Heart left ventricle (tissue), 16 donors: ENCODE measurements at regions not wholly inside any gene's neighbourhood (a gene's known extent, or its start where the extent isn't known, plus 50 kb on each side); places are given as distances from the start of the nearest gene placed in this dataset.

Experiments used
- ATAC-seq, 4 donors: fragments of 200-7000 bp; cut with Tn5 transposase; one replicate each; pipeline ENCODE4 v1.9.1; 2020 to 2022; ENCODE audit warnings: moderate library complexity in 4 of 4, mild to moderate bottlenecking in 3 of 4, moderate number of reproducible peaks in 1 of 4
- DNase-seq, 5 donors: peaks; one replicate each; pipeline ENCODE4 v3.0.0-alpha.2; 2020
- H3K27ac ChIP-seq, 12 donors: fragments of 200-600 bp; sonication (generic) in 4 of 12; one replicate each; pipeline versions ENCODE4 v1.5.0 to v1.8.0; 2016 to 2022; ENCODE audit warnings: mild to moderate bottlenecking in 2 of 12
- H3K27me3 ChIP-seq, 9 donors: fragments of 200-600 bp; sonication (generic) in 2 of 9; one replicate each; pipeline versions ENCODE4 v1.5.1 to v1.8.0; 2016 to 2022; ENCODE audit warnings: mild to moderate bottlenecking in 3 of 9
- H3K36me3 ChIP-seq, 9 donors: fragments of 200-600 bp; sonication (generic) in 2 of 9; one replicate each; pipeline versions ENCODE4 v1.5.0 to v1.8.0; 2018 to 2022; ENCODE audit warnings: mild to moderate bottlenecking in 2 of 9
- H3K4me1 ChIP-seq, 12 donors: fragments of 200-600 bp; sonication (generic) in 4 of 12; one replicate each; pipeline versions ENCODE4 v1.5.0 to v1.8.0; 2016 to 2022; ENCODE audit warnings: mild to moderate bottlenecking in 3 of 12
- H3K4me3 ChIP-seq, 12 donors: fragments of 200-600 bp; sonication (generic) in 4 of 12; one replicate each; pipeline versions ENCODE4 v1.5.0 to v1.8.0; 2017 to 2022; ENCODE audit warnings: mild to moderate bottlenecking in 9 of 12, moderate library complexity in 4 of 12
- H3K9me3 ChIP-seq, 12 donors: fragments of 200-600 bp; sonication (generic) in 4 of 12; one replicate each; pipeline versions ENCODE4 v1.5.0 to v1.8.0; 2016 to 2022; ENCODE audit warnings: mild to moderate bottlenecking in 1 of 12
- POLR2A ChIP-seq, 2 donors: fragments of 450-650 bp; IDR thresholded peaks; one replicate each; pipeline ENCODE4 v1.6.1; 2017; ENCODE audit warnings: antibody characterized with exemption in 2 of 2, mild to moderate bottlenecking in 2 of 2, moderate library complexity in 2 of 2
- WGBS, 4 donors: extraction: QIAGEN DNeasy Blood & Tissue Kit in 2 of 4; methylation state at CpG; one replicate each; pipeline versions ENCODE4 v1.1.5 to v1.1.7; 2013 to 2018; 5-methylcytosine and 5-hydroxymethylcytosine counted together
- intact Hi-C, 10 donors: fragments of 100-400 bp; cut with DNase I; formaldehyde crosslinking; loops; one replicate each; pipeline versions ENCODE4 v1.11.1 to v1.14.2; 2022
- TF ChIP-seq, protein P1 (sequence below), 12 donors: fragments of 200-600 bp; sonication (generic) in 4 of 12; IDR thresholded peaks; one replicate each; pipeline versions ENCODE4 v1.5.0 to v1.8.0; 2018 to 2022; ENCODE audit warnings: antibody characterized with exemption in 12 of 12, mild to moderate bottlenecking in 5 of 12
- donor health status: ischemic (EF 13 %, LVEDD 7.1; RV severe dilation, severe dysfunction).
- donor health status: healthy with polysubstance abuse.
- donor health status: DM: no; HTN: yes; CAD: no.
- donor health status: DM: no; HTN: no; CAD: no.
- donor health status: ischemic (EF 25% LVEDD 6.9; RV normal size, moderate dysfunction).
- donor health status: ischemic (EF 25% LVEDD 5.7; RV mildly dilated, moderate dysfunction).
- donor health status: healthy.
- donor health status: DM: yes; HTN: yes; CAD: no.
- donor health status: ischemic (EF 35%, LVEDD 5.7; RV mildly dilated, moderate dysfunction).
- donor health status: nonischemic (EF 11% LVEDD 7.7; RV severe dilation, severe dysfunction).
- donor health status: DM: yes; HTN: yes; CAD: no.
- donor health status: PGD.
- donor health status: ischemic (EF 29% LVEDD 5.4; RV normal size, mild dysfunction).
- donor health status: nonischemic (EF 23%, LVEDD 6.1; RV moderate dilation, normal function).

DNA sequence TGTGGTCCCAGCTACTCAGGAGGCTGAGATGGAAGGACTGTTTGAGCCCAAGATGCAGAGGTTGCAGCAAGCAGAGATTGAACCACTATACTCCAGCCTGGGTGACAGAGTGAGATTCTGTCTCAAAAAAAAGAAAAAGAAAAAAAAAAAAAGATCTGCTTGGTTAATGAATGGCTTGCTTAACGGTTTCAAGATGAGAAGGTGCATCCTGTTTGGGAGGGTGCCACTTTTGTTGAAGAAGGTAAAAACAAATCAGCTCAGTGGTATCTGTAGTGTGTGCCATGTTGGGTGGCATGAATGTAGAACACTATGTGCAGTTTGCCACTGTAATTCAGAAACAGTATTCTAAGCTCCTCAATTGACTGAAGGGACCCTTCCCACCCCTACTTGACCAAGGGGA, 94.9 kb upstream of the ETV3 start:
- Histone ChIP-seq H3K27me3 (peaks cover 0 to 18% (median 0%) of the 10 kb centered on the region in 9 donors), H3K9me3 (no peaks in the 10 kb centered on the region), H3K4me3 (no peak overlapping the region), H3K27ac (no peak overlapping the region), H3K4me1 (no peaks in the 10 kb centered on the region), H3K36me3 (no peaks in the 10 kb centered on the region)
- no peak for ATAC-seq
- 33 to 46% (median 41%) methylated on average over 1 of the region's 1 CpG for WGBS, 4 donors
- intact Hi-C loops, result no loop called here
- DNase-seq, result no peak
- TF ChIP-seq, protein P1, sequence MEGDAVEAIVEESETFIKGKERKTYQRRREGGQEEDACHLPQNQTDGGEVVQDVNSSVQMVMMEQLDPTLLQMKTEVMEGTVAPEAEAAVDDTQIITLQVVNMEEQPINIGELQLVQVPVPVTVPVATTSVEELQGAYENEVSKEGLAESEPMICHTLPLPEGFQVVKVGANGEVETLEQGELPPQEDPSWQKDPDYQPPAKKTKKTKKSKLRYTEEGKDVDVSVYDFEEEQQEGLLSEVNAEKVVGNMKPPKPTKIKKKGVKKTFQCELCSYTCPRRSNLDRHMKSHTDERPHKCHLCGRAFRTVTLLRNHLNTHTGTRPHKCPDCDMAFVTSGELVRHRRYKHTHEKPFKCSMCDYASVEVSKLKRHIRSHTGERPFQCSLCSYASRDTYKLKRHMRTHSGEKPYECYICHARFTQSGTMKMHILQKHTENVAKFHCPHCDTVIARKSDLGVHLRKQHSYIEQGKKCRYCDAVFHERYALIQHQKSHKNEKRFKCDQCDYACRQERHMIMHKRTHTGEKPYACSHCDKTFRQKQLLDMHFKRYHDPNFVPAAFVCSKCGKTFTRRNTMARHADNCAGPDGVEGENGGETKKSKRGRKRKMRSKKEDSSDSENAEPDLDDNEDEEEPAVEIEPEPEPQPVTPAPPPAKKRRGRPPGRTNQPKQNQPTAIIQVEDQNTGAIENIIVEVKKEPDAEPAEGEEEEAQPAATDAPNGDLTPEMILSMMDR (IDR thresholded peaks at IDR 0.05), result no peak
- TF ChIP-seq POLR2A (IDR thresholded peaks at IDR 0.05), result no peak

DNA sequence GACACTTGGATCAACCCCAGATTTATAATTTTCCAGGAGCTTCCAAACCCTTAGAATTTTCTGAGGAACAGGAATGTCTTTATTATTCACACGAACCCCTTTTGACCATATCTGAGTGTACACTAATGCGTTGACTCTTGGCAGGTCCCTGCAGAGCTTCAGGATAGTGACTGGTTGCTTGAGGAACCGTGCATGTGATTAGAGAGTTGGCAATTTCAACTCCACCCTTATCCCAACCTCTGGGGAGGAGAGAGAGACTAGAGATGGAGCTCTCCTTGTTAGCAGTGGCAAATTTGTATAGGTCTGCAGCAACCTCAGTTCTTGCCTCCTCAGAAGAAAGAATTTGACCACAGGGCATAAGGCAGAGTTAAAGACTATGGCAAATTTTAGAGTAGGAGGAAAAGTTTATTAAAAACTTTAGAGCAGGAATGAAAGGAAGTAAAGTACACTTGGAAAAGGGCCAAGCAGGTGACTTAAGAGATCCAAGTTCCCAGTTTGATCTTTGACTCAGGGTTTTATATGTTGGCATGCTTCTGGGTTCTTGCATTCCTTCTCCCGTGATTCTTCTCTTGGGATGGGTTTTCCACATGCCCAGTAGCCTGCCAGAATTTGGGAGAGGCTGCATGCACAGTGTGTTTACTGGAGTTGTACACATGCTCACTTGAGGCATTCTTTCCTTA, 93.8 kb upstream of the ETV3 start:
- WGBS, 4 donors, result 58 to 69% (median 65%) methylated on average over 4 of the region's 4 CpGs
- ATAC-seq (no peak), DNase-seq (no peak)
- TF ChIP-seq, protein P1 (IDR thresholded peaks at IDR 0.05), result no peak
- TF ChIP-seq POLR2A (IDR thresholded peaks at IDR 0.05), result no peak
- Histone ChIP-seq H3K27me3 (peaks cover 0 to 8% (median 0%) of the 10 kb centered on the region in 9 donors), H3K36me3 (no peaks in the 10 kb centered on the region), H3K9me3 (no peaks in the 10 kb centered on the region), H3K4me1 (no peaks in the 10 kb centered on the region), H3K27ac (no peak overlapping the region), H3K4me3 (no peak overlapping the region)
- intact Hi-C loops, result no loop called here

DNA sequence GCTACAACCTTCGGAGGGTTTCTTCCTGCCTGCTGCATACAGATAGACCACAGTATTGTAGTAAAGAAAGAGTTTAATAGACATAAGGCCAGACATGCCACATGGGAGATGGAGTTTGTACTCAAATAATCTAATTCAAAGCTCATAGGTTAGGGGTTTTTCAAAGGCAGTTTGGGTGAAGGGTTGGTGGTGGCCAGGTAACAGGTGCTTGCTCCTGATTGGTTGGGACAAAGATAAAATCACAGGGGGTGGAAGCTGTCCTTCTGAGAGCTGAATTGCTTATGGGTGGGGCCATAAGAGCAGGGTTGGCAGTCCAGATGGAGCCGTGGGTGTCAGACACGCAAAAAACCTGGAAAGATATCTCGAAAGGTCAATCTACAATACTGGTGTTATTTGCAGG, 92.3 kb upstream of the ETV3 start:
- DNase-seq, result no peak
- ATAC-seq, result no peak
- intact Hi-C loops, result no loop called here

DNA sequence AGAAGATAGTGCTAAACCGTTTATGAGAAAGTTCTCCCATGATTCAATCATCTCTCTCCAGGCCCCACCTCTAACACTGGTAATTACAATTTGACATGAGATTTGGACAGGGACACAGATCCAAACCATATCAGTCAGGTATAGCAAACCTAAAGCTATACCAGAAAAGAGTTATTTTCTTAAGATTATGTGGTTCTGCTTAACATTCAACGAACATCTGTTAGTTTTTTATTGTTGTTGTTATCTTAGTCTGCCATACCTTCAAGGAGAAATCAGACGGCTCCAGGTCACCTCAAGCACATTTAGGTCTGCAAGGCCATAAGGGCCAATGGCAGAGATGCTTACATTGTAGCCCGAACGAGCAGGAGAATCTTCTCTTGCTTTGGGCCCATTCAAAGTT, 89.5 kb upstream of the ETV3 start:
- H3K27me3 ChIP-seq, result peaks cover 0 to 13% (median 0%) of the 10 kb centered on the region in 9 donors
- no peaks in the 10 kb centered on the region for H3K36me3 ChIP-seq
- TF ChIP-seq POLR2A (IDR thresholded peaks at IDR 0.05), result no peak
- TF ChIP-seq, protein P1 (IDR thresholded peaks at IDR 0.05), result no peak
- H3K27ac ChIP-seq, result no peak overlapping the region
- H3K9me3 ChIP-seq, result peaks cover 0 to 10% (median 0%) of the 10 kb centered on the region in 12 donors
- H3K4me1 ChIP-seq, result no peaks in the 10 kb centered on the region
- DNase-seq (no peak), ATAC-seq (no peak)
- intact Hi-C loops, result no loop called here
- WGBS, 4 donors, result 63 to 70% (median 67%) methylated on average over 5 of the region's 5 CpGs
- no peak overlapping the region for H3K4me3 ChIP-seq

More for the DNA sequence above, 92.3 kb upstream of the ETV3 start:
- WGBS, 4 donors, result 77 to 85% (median 82%) methylated on average over 4 of the region's 4 CpGs
- TF ChIP-seq POLR2A (IDR thresholded peaks at IDR 0.05), result no peak
- TF ChIP-seq, protein P1 (IDR thresholded peaks at IDR 0.05), result no peak
- peaks cover 0 to 3% (median 0%) of the 10 kb centered on the region in 9 donors for H3K27me3 ChIP-seq
- no peaks in the 10 kb centered on the region for H3K36me3 ChIP-seq
- H3K9me3 ChIP-seq, result peaks cover 0 to 2% (median 0%) of the 10 kb centered on the region in 12 donors
- no peak overlapping the region for H3K4me3 ChIP-seq
- no peak overlapping the region for H3K27ac ChIP-seq
- no peaks in the 10 kb centered on the region for H3K4me1 ChIP-seq
